ENCODE measurements at regions not wholly inside any gene's neighbourhood (a gene's known extent, or its start where the extent isn't known, plus 50 kb on each side); places are given as distances from the start of the nearest gene placed in this dataset.

- Histone ChIP-seq H3K4me2 (ENCODE audit: insufficient read depth, low read length) (no peak overlapping the region), H3K36me3 (ENCODE audit: control insufficient read depth in 2 of 2, extremely low read depth in 1 of 2, insufficient read depth in 2 of 2, low read length in 2 of 2) (no peaks in the 10 kb centered on the region), H3K9me3 (replicated peaks; ENCODE audit: control insufficient read depth, insufficient read depth, low read length) (no peaks in the 10 kb centered on the region), H4K20me1 (replicated peaks; ENCODE audit: control insufficient read depth, extremely low read depth, insufficient read depth, low read length) (no peaks in the 10 kb centered on the region), H3K4me1 (ENCODE audit: control insufficient read depth, extremely low read depth, insufficient read depth, low read length) (no peaks in the 10 kb centered on the region), H3K27me3 (ENCODE audit: control insufficient read depth in 2 of 2, insufficient read depth in 2 of 2, low read length in 2 of 2) (no peaks in the 10 kb centered on the region), H3K27ac (ENCODE audit: insufficient read depth, low read depth, low read length) (no peak overlapping the region), H3K9me1 (replicated peaks; ENCODE audit: control insufficient read depth, extremely low read depth, insufficient read depth, low read length) (no peaks in the 10 kb centered on the region), H2AFZ (ENCODE audit: low read depth, low read length) (no peak overlapping the region), H3K79me2 (ENCODE audit: control insufficient read depth, insufficient read depth, low read length) (no peaks in the 10 kb centered on the region), H3K9ac (replicated peaks; ENCODE audit: extremely low read depth, insufficient read depth, low read length) (no peak overlapping the region), H3K4me3 (replicated peaks in 1 of 3; ENCODE audit: insufficient read depth in 1 of 3, low read depth in 1 of 3, low read length in 3 of 3) (no peak overlapping the region)
- CTCF ChIA-PET, result interaction anchor here (1.8 kb wide), 1 partner anchor 150 kb away, joined by 10 read pairs; no protein-coding TSS in a partner anchor
- intact Hi-C loops (cut with micrococcal nuclease), result no loop called here
- no TSS peak for BruUV-seq (replicated peaks)
- POLR2A ChIA-PET, result no interaction called here
- FAIRE-seq (no peak), DNase-seq (ENCODE audit: low read depth, low spot score) (no peak)
- TF ChIP-seq JUN (IDR thresholded peaks at IDR 0.05; ENCODE audit: borderline replicate concordance, insufficient read depth, insufficient read length, low read depth) (no peak), GATA2 (IDR thresholded peaks at IDR 0.05; ENCODE audit: insufficient read depth, insufficient read length, low read depth, low read length) (no peak), MYC (IDR thresholded peaks at IDR 0.05; ENCODE audit: low read depth, low read length) (no peak)
- dilution Hi-C loops (cut with MboI; ENCODE audit: extremely low pct_ligation_motif_present, low sequenced_read_pairs), result no loop called here
Observed at GRCh38 chr9:88932766-88933165, 58.5 kb upstream of the S1PR3 start.

GRCh38 chr9:88933607-88934379, 57.5 kb upstream of the S1PR3 start:
- H3K27me3 ChIP-seq (ENCODE audit: control insufficient read depth in 2 of 2, insufficient read depth in 2 of 2, low read length in 2 of 2), result peaks cover 0 to 2% of the 10 kb centered on the region in 2 experiments
- DNase-seq (ENCODE audit: low read depth, low spot score) (peak; percentile 70), FAIRE-seq (peak; percentile 63)
- H3K4me2 ChIP-seq (ENCODE audit: insufficient read depth, low read length), result no peak overlapping the region
- no peaks in the 10 kb centered on the region for H3K9me3 ChIP-seq (replicated peaks; ENCODE audit: control insufficient read depth, insufficient read depth, low read length)
- no peaks in the 10 kb centered on the region for H3K4me1 ChIP-seq (ENCODE audit: control insufficient read depth, extremely low read depth, insufficient read depth, low read length)
- POLR2A ChIA-PET, result no interaction called here
- H4K20me1 ChIP-seq (replicated peaks; ENCODE audit: control insufficient read depth, extremely low read depth, insufficient read depth, low read length), result no peaks in the 10 kb centered on the region
- no TSS peak for BruUV-seq (replicated peaks)
- CTCF ChIA-PET, result interaction anchor here (1.3 to 1.8 kb wide), 2 partner anchors 17 to 151 kb away, joined by 3 to 10 read pairs; no protein-coding TSS in a partner anchor
- no peak overlapping the region for H2AFZ ChIP-seq (ENCODE audit: low read depth, low read length)
- H3K79me2 ChIP-seq (ENCODE audit: control insufficient read depth, insufficient read depth, low read length), result no peaks in the 10 kb centered on the region
- no peak overlapping the region for H3K27ac ChIP-seq (ENCODE audit: insufficient read depth, low read depth, low read length)
- no peak overlapping the region for H3K4me3 ChIP-seq (replicated peaks in 1 of 3; ENCODE audit: insufficient read depth in 1 of 3, low read depth in 1 of 3, low read length in 3 of 3)
- no peaks in the 10 kb centered on the region for H3K36me3 ChIP-seq (ENCODE audit: control insufficient read depth in 2 of 2, extremely low read depth in 1 of 2, insufficient read depth in 2 of 2, low read length in 2 of 2)
- H3K9ac ChIP-seq (replicated peaks; ENCODE audit: extremely low read depth, insufficient read depth, low read length), result no peak overlapping the region
- dilution Hi-C loops (cut with MboI; ENCODE audit: extremely low pct_ligation_motif_present, low sequenced_read_pairs), result no loop called here
- no peak for TF ChIP-seq CTCF (IDR thresholded peaks at IDR 0.05; ENCODE audit: extremely low read depth in 1 of 2, insufficient read depth in 1 of 2, low read depth in 1 of 2, low read length in 2 of 2)
- no peak for TF ChIP-seq POLR2A (IDR thresholded peaks at IDR 0.05; ENCODE audit: low read depth, low read length)
- no peak for TF ChIP-seq GATA2 (IDR thresholded peaks at IDR 0.05; ENCODE audit: insufficient read depth, insufficient read length, low read depth, low read length)
- no peak for TF ChIP-seq FOS (IDR thresholded peaks at IDR 0.05; ENCODE audit: borderline replicate concordance, insufficient read depth, low read length)
- TF ChIP-seq MAX (IDR thresholded peaks at IDR 0.05; ENCODE audit: insufficient read depth, insufficient read length), result no peak
- TF ChIP-seq JUN (IDR thresholded peaks at IDR 0.05; ENCODE audit: borderline replicate concordance, insufficient read depth, insufficient read length, low read depth), result no peak
- no peak for TF ChIP-seq POLR2AphosphoS5 (IDR thresholded peaks at IDR 0.05; ENCODE audit: insufficient read depth, low read depth, low read length)
- TF ChIP-seq EZH2 (IDR thresholded peaks at IDR 0.05; ENCODE audit: borderline replicate concordance, low read depth, low read length, severe bottlenecking), result no peak
- no peak for TF ChIP-seq MYC (IDR thresholded peaks at IDR 0.05; ENCODE audit: low read depth, low read length)
- intact Hi-C loops (cut with micrococcal nuclease), result loop anchor here (2.0 kb wide), 1 partner anchor 49 kb away; no protein-coding TSS in a partner anchor
- no peaks in the 10 kb centered on the region for H3K9me1 ChIP-seq (replicated peaks; ENCODE audit: control insufficient read depth, extremely low read depth, insufficient read depth, low read length)

All from endothelial cell of umbilical vein (primary cell).